ENCODE measurements at regions not wholly inside any gene's neighbourhood (a gene's known extent, or its start where the extent isn't known, plus 50 kb on each side); places are given as distances from the start of the nearest gene placed in this dataset.

GRCh38 chr9:17926246-17926645, 347.4 kb downstream of the SH3GL2 start:
- no peaks in the 10 kb centered on the region for H3K4me1 ChIP-seq (ENCODE audit: control insufficient read depth in 2 of 2, insufficient read depth in 2 of 2, low read length in 2 of 2)
- no peaks in the 10 kb centered on the region for H3K9me3 ChIP-seq (ENCODE audit: control insufficient read depth in 2 of 2, low read length in 2 of 2)
- no peak overlapping the region for H3K4me3 ChIP-seq (ENCODE audit: low read length in 2 of 2)
- H3K9ac ChIP-seq (ENCODE audit: low read depth in 1 of 2, low read length in 2 of 2), result no peak overlapping the region
- no peak overlapping the region for H3K27ac ChIP-seq (ENCODE audit: low read depth in 2 of 2, low read length in 2 of 2)
- H3K36me3 ChIP-seq (ENCODE audit: control insufficient read depth in 2 of 2, insufficient read depth in 2 of 2, low read length in 2 of 2), result no peaks in the 10 kb centered on the region
- no peaks in the 10 kb centered on the region for H3K27me3 ChIP-seq (ENCODE audit: control insufficient read depth in 2 of 2, insufficient read depth in 2 of 2, low read length in 2 of 2)

- Histone ChIP-seq H3K4me1 (ENCODE audit: control insufficient read depth in 2 of 2, insufficient read depth in 2 of 2, low read length in 2 of 2) (no peaks in the 10 kb centered on the region), H3K36me3 (ENCODE audit: control insufficient read depth in 2 of 2, insufficient read depth in 2 of 2, low read length in 2 of 2) (no peaks in the 10 kb centered on the region), H3K4me3 (ENCODE audit: low read length in 2 of 2) (no peak overlapping the region), H3K27me3 (ENCODE audit: control insufficient read depth in 2 of 2, insufficient read depth in 2 of 2, low read length in 2 of 2) (no peaks in the 10 kb centered on the region), H3K9me3 (ENCODE audit: control insufficient read depth in 2 of 2, low read length in 2 of 2) (no peaks in the 10 kb centered on the region), H3K9ac (ENCODE audit: low read depth in 1 of 2, low read length in 2 of 2) (no peak overlapping the region), H3K27ac (ENCODE audit: low read depth in 2 of 2, low read length in 2 of 2) (no peak overlapping the region)
Measured at GRCh38 chr9:17927616-17928015, 348.8 kb downstream of the SH3GL2 start.

- Histone ChIP-seq H3K9ac (ENCODE audit: low read depth in 1 of 2, low read length in 2 of 2) (no peak overlapping the region), H3K27ac (ENCODE audit: low read depth in 2 of 2, low read length in 2 of 2) (no peak overlapping the region), H3K4me1 (ENCODE audit: control insufficient read depth in 2 of 2, insufficient read depth in 2 of 2, low read length in 2 of 2) (no peaks in the 10 kb centered on the region), H3K9me3 (ENCODE audit: control insufficient read depth in 2 of 2, low read length in 2 of 2) (no peaks in the 10 kb centered on the region), H3K36me3 (ENCODE audit: control insufficient read depth in 2 of 2, insufficient read depth in 2 of 2, low read length in 2 of 2) (no peaks in the 10 kb centered on the region), H3K27me3 (ENCODE audit: control insufficient read depth in 2 of 2, insufficient read depth in 2 of 2, low read length in 2 of 2) (no peaks in the 10 kb centered on the region), H3K4me3 (ENCODE audit: low read length in 2 of 2) (no peak overlapping the region)
Measured at GRCh38 chr9:17928228-17928627, 349.4 kb downstream of the SH3GL2 start.

GRCh38 chr9:17928768-17929167, 349.9 kb downstream of the SH3GL2 start:
- Histone ChIP-seq H3K27me3 (ENCODE audit: control insufficient read depth in 2 of 2, insufficient read depth in 2 of 2, low read length in 2 of 2) (no peaks in the 10 kb centered on the region), H3K9me3 (ENCODE audit: control insufficient read depth in 2 of 2, low read length in 2 of 2) (no peaks in the 10 kb centered on the region), H3K36me3 (ENCODE audit: control insufficient read depth in 2 of 2, insufficient read depth in 2 of 2, low read length in 2 of 2) (no peaks in the 10 kb centered on the region)

GRCh38 chr9:17929506-17929905, 350.6 kb downstream of the SH3GL2 start:
- H3K9ac ChIP-seq (ENCODE audit: low read depth in 1 of 2, low read length in 2 of 2), result no peak overlapping the region
- no peak overlapping the region for H3K4me3 ChIP-seq (ENCODE audit: low read length in 2 of 2)
- no peak overlapping the region for H3K27ac ChIP-seq (ENCODE audit: low read depth in 2 of 2, low read length in 2 of 2)
- no peaks in the 10 kb centered on the region for H3K27me3 ChIP-seq (ENCODE audit: control insufficient read depth in 2 of 2, insufficient read depth in 2 of 2, low read length in 2 of 2)
- H3K36me3 ChIP-seq (ENCODE audit: control insufficient read depth in 2 of 2, insufficient read depth in 2 of 2, low read length in 2 of 2), result no peaks in the 10 kb centered on the region
- H3K4me1 ChIP-seq (ENCODE audit: control insufficient read depth in 2 of 2, insufficient read depth in 2 of 2, low read length in 2 of 2), result no peaks in the 10 kb centered on the region
- no peaks in the 10 kb centered on the region for H3K9me3 ChIP-seq (ENCODE audit: control insufficient read depth in 2 of 2, low read length in 2 of 2)

More at GRCh38 chr9:17928768-17929167, 349.9 kb downstream of the SH3GL2 start:
- H3K4me3 ChIP-seq (ENCODE audit: low read length in 2 of 2), result no peak overlapping the region
- H3K4me1 ChIP-seq (ENCODE audit: control insufficient read depth in 2 of 2, insufficient read depth in 2 of 2, low read length in 2 of 2), result no peaks in the 10 kb centered on the region
- H3K9ac ChIP-seq (ENCODE audit: low read depth in 1 of 2, low read length in 2 of 2), result no peak overlapping the region
- H3K27ac ChIP-seq (ENCODE audit: low read depth in 2 of 2, low read length in 2 of 2), result no peak overlapping the region

- Histone ChIP-seq H3K36me3 (ENCODE audit: control insufficient read depth in 2 of 2, insufficient read depth in 2 of 2, low read length in 2 of 2) (no peaks in the 10 kb centered on the region), H3K9ac (ENCODE audit: low read depth in 1 of 2, low read length in 2 of 2) (no peak overlapping the region), H3K27me3 (ENCODE audit: control insufficient read depth in 2 of 2, insufficient read depth in 2 of 2, low read length in 2 of 2) (no peaks in the 10 kb centered on the region), H3K9me3 (ENCODE audit: control insufficient read depth in 2 of 2, low read length in 2 of 2) (no peaks in the 10 kb centered on the region), H3K4me3 (ENCODE audit: low read length in 2 of 2) (no peak overlapping the region), H3K27ac (ENCODE audit: low read depth in 2 of 2, low read length in 2 of 2) (no peak overlapping the region), H3K4me1 (ENCODE audit: control insufficient read depth in 2 of 2, insufficient read depth in 2 of 2, low read length in 2 of 2) (no peaks in the 10 kb centered on the region)
Measured at GRCh38 chr9:17930071-17930470, 351.2 kb downstream of the SH3GL2 start.

DNA sequence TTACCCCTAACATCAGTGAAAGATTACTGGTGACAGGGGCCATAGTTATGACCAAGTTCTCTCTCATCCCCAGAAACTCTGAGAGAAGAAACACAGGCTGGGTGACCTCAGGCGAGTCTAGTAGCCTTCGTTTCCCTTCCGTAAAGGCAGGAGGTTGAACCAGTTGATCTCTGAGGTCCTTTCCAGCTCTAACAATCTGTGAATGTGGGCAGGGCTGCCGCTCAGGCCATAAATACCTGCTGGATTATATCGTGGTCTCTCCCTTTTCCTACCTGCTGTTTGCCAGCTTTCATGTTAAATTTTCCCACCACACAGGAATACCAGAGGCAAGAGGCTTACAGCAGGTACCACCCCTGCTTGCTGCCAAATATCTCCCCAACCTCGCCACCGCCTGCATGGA, 357.5 kb downstream of the SH3GL2 start:
- Histone ChIP-seq H3K27me3 (ENCODE audit: control insufficient read depth in 2 of 2, insufficient read depth in 2 of 2, low read length in 2 of 2) (no peaks in the 10 kb centered on the region), H3K36me3 (ENCODE audit: control insufficient read depth in 2 of 2, insufficient read depth in 2 of 2, low read length in 2 of 2) (no peaks in the 10 kb centered on the region), H3K4me1 (ENCODE audit: control insufficient read depth in 2 of 2, insufficient read depth in 2 of 2, low read length in 2 of 2) (peaks cover 0 to 4% of the 10 kb centered on the region in 2 donors), H3K9me3 (ENCODE audit: control insufficient read depth in 2 of 2, low read length in 2 of 2) (no peaks in the 10 kb centered on the region), H3K9ac (ENCODE audit: low read depth in 1 of 2, low read length in 2 of 2) (no peak overlapping the region), H3K4me3 (ENCODE audit: low read length in 2 of 2) (no peak overlapping the region), H3K27ac (ENCODE audit: low read depth in 2 of 2, low read length in 2 of 2) (no peak overlapping the region)

- no peak overlapping the region for H3K27ac ChIP-seq (ENCODE audit: low read depth in 2 of 2, low read length in 2 of 2)
- H3K9ac ChIP-seq (ENCODE audit: low read depth in 1 of 2, low read length in 2 of 2), result no peak overlapping the region
- no peak overlapping the region for H3K4me3 ChIP-seq (ENCODE audit: low read length in 2 of 2)
- H3K27me3 ChIP-seq (ENCODE audit: control insufficient read depth in 2 of 2, insufficient read depth in 2 of 2, low read length in 2 of 2), result no peaks in the 10 kb centered on the region
- no peaks in the 10 kb centered on the region for H3K36me3 ChIP-seq (ENCODE audit: control insufficient read depth in 2 of 2, insufficient read depth in 2 of 2, low read length in 2 of 2)
- H3K9me3 ChIP-seq (ENCODE audit: control insufficient read depth in 2 of 2, low read length in 2 of 2), result no peaks in the 10 kb centered on the region
- peaks cover 0 to 4% of the 10 kb centered on the region in 2 donors for H3K4me1 ChIP-seq (ENCODE audit: control insufficient read depth in 2 of 2, insufficient read depth in 2 of 2, low read length in 2 of 2)
Measured at GRCh38 chr9:17938035-17938655, 359.3 kb downstream of the SH3GL2 start.

DNA sequence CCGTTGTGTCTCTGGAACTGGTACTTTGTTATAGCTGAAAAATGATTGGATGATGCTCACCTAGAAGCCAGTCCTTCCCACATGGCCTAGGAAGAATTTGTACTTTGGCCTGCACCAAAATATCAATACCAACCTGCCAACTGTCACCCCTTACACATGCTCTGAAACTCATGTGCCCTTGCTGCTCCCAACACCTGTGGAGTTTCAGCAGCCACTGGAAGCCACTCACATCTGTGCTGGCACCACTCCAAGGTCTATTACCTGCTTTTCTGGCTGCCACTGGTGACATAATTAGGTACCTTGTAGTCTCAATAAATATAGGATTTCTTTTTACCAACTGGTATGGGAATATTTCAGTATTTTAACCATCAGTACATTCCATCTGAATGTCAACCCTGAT, 363.6 kb downstream of the SH3GL2 start:
- Histone ChIP-seq H3K36me3 (ENCODE audit: control insufficient read depth in 2 of 2, insufficient read depth in 2 of 2, low read length in 2 of 2) (no peaks in the 10 kb centered on the region), H3K4me3 (ENCODE audit: low read length in 2 of 2) (no peak overlapping the region), H3K9ac (ENCODE audit: low read depth in 1 of 2, low read length in 2 of 2) (no peak overlapping the region), H3K9me3 (ENCODE audit: control insufficient read depth in 2 of 2, low read length in 2 of 2) (peaks cover 0 to 3% of the 10 kb centered on the region in 2 donors), H3K27ac (ENCODE audit: low read depth in 2 of 2, low read length in 2 of 2) (no peak overlapping the region), H3K4me1 (ENCODE audit: control insufficient read depth in 2 of 2, insufficient read depth in 2 of 2, low read length in 2 of 2) (no peaks in the 10 kb centered on the region), H3K27me3 (ENCODE audit: control insufficient read depth in 2 of 2, insufficient read depth in 2 of 2, low read length in 2 of 2) (no peaks in the 10 kb centered on the region)

GRCh38 chr9:17955409-17955808, 376.5 kb downstream of the SH3GL2 start:
- Histone ChIP-seq H3K9me3 (ENCODE audit: control insufficient read depth in 2 of 2, low read length in 2 of 2) (no peaks in the 10 kb centered on the region), H3K27ac (ENCODE audit: low read depth in 2 of 2, low read length in 2 of 2) (no peak overlapping the region), H3K9ac (ENCODE audit: low read depth in 1 of 2, low read length in 2 of 2) (no peak overlapping the region), H3K4me3 (ENCODE audit: low read length in 2 of 2) (no peak overlapping the region), H3K4me1 (ENCODE audit: control insufficient read depth in 2 of 2, insufficient read depth in 2 of 2, low read length in 2 of 2) (no peaks in the 10 kb centered on the region), H3K36me3 (ENCODE audit: control insufficient read depth in 2 of 2, insufficient read depth in 2 of 2, low read length in 2 of 2) (no peaks in the 10 kb centered on the region), H3K27me3 (ENCODE audit: control insufficient read depth in 2 of 2, insufficient read depth in 2 of 2, low read length in 2 of 2) (no peaks in the 10 kb centered on the region)

DNA sequence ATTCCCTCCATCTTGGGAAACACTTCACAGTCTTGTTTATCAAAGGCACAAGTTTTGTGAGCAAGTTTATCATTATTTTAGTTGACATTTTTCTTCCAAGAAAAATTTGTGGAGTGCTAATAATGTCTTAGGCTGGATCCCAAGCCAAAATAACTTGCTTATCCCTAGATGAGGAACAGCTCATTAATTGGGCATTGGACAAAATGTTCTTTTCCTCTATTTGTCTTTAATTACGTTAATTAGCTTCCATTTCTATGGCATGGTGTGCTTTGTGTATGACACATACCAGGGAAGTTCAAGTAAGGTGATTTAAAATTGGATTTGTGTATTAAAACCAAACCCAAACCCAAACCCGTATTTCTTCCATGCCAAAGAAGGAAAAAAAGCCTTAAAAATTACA, 379.5 kb downstream of the SH3GL2 start:
- H3K36me3 ChIP-seq (ENCODE audit: control insufficient read depth in 2 of 2, insufficient read depth in 2 of 2, low read length in 2 of 2), result no peaks in the 10 kb centered on the region
- H3K4me3 ChIP-seq (ENCODE audit: low read length in 2 of 2), result no peak overlapping the region
- H3K9ac ChIP-seq (ENCODE audit: low read depth in 1 of 2, low read length in 2 of 2), result no peak overlapping the region
- H3K9me3 ChIP-seq (ENCODE audit: control insufficient read depth in 2 of 2, low read length in 2 of 2), result no peaks in the 10 kb centered on the region
- H3K4me1 ChIP-seq (ENCODE audit: control insufficient read depth in 2 of 2, insufficient read depth in 2 of 2, low read length in 2 of 2), result no peaks in the 10 kb centered on the region
- H3K27me3 ChIP-seq (ENCODE audit: control insufficient read depth in 2 of 2, insufficient read depth in 2 of 2, low read length in 2 of 2), result no peaks in the 10 kb centered on the region
- no peak overlapping the region for H3K27ac ChIP-seq (ENCODE audit: low read depth in 2 of 2, low read length in 2 of 2)

Data from mucosa of rectum (tissue), 2 donors.